ENCODE measurements at regions not wholly inside any gene's neighbourhood (a gene's known extent, or its start where the extent isn't known, plus 50 kb on each side); places are given as distances from the start of the nearest gene placed in this dataset.
"Not testable (repeated sequence)": the region's sequence is repeated elsewhere in the genome, so short reads cannot be mapped to it uniquely, and the experiment has no call there.

- H3K4me2 ChIP-seq (ENCODE audit: insufficient read depth, insufficient read length, low read length): no peak overlapping the region
- H3K14ac ChIP-seq (ENCODE audit: insufficient read depth, low read length): no peak overlapping the region
- Mint-ChIP-seq H3K36me3 (ENCODE audit: insufficient read depth in 1 of 3, low read depth in 3 of 3) (peaks cover 10 to 26% (median 11%) of the 10 kb centered on the region in 3 experiments), H3K4me3 (no peak overlapping the region), H3K4me1 (peaks cover 0 to 2% of the 10 kb centered on the region in 2 experiments; a peak in 1 of 4 replicates), H3K9me3 (peaks cover 33 to 34% of the 10 kb centered on the region in 2 experiments), H3K27me3 (ENCODE audit: low read depth) (peaks cover 5% of the 10 kb centered on the region), H3K27ac (no peak overlapping the region)
- H4K5ac ChIP-seq (ENCODE audit: insufficient read length, low read depth, low read length): no peak overlapping the region
- H4K8ac ChIP-seq (replicated peaks; ENCODE audit: insufficient read length, low read depth, low read length): no peak overlapping the region
- no peak overlapping the region for H2BK12ac ChIP-seq (ENCODE audit: insufficient read length, low read depth, low read length)
- no peak overlapping the region for H3K56ac ChIP-seq (ENCODE audit: insufficient read length, low read depth, low read length)
- H3K79me2 ChIP-seq (ENCODE audit: insufficient read depth, low read length): no peaks in the 10 kb centered on the region
- H3K23me2 ChIP-seq (ENCODE audit: insufficient read length, low read depth, low read length, poor library complexity, severe bottlenecking): no peaks in the 10 kb centered on the region
- no peak overlapping the region for H3T11ph ChIP-seq (ENCODE audit: low read length)
- H2BK15ac ChIP-seq (ENCODE audit: low read depth, low read length): no peak overlapping the region
- H2BK5ac ChIP-seq (ENCODE audit: insufficient read length, low read length): no peak overlapping the region
- no peaks in the 10 kb centered on the region for H4K20me1 ChIP-seq (ENCODE audit: control insufficient read depth, insufficient read depth, insufficient read length)
- H2AK5ac ChIP-seq (ENCODE audit: insufficient read length, low read length): no peak overlapping the region
- no peak for DNase-seq
- no peak overlapping the region for H3K4ac ChIP-seq (ENCODE audit: low read depth, low read length)
- no peak overlapping the region for H2BK120ac ChIP-seq (ENCODE audit: low read depth, low read length, poor library complexity, severe bottlenecking)
- no peaks in the 10 kb centered on the region for H3K9me3 ChIP-seq (ENCODE audit: control insufficient read depth, low read depth, low read length)
- no peak overlapping the region for H3K23ac ChIP-seq (ENCODE audit: insufficient read length, low read depth, low read length)
- TF ChIP-seq, protein P1, sequence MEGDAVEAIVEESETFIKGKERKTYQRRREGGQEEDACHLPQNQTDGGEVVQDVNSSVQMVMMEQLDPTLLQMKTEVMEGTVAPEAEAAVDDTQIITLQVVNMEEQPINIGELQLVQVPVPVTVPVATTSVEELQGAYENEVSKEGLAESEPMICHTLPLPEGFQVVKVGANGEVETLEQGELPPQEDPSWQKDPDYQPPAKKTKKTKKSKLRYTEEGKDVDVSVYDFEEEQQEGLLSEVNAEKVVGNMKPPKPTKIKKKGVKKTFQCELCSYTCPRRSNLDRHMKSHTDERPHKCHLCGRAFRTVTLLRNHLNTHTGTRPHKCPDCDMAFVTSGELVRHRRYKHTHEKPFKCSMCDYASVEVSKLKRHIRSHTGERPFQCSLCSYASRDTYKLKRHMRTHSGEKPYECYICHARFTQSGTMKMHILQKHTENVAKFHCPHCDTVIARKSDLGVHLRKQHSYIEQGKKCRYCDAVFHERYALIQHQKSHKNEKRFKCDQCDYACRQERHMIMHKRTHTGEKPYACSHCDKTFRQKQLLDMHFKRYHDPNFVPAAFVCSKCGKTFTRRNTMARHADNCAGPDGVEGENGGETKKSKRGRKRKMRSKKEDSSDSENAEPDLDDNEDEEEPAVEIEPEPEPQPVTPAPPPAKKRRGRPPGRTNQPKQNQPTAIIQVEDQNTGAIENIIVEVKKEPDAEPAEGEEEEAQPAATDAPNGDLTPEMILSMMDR (conservative IDR thresholded peaks at IDR 0.05): peak; percentile 33; the same call in 2 of the 3 replicates
- no peaks in the 10 kb centered on the region; the same call in 1 of the 2 replicates for H3K4me1 ChIP-seq (ENCODE audit: insufficient read depth, low read length)
- no CpG with 5 or more reads among the region's 14 CpGs for WGBS (ENCODE audit: extremely low coverage, insufficient read length, low lambda C conversion rate)
- no peaks in the 10 kb centered on the region for H3K27me3 ChIP-seq (ENCODE audit: insufficient read depth, low read length)
- H3K18ac ChIP-seq (ENCODE audit: insufficient read length, low read depth, low read length): no peak overlapping the region
- no peak overlapping the region for H3K9ac ChIP-seq (ENCODE audit: extremely low read depth, insufficient read length, low read length)
- H3K79me1 ChIP-seq (ENCODE audit: insufficient read depth, low read depth, low read length, poor library complexity, severe bottlenecking): no peaks in the 10 kb centered on the region
- H4K91ac ChIP-seq (ENCODE audit: insufficient read length, low read depth, low read length): no peak overlapping the region
- H3K27ac ChIP-seq (ENCODE audit: insufficient read length, low read depth, low read length): no peak overlapping the region
- H2BK20ac ChIP-seq (ENCODE audit: low read depth, low read length, poor library complexity, severe bottlenecking): no peak overlapping the region
- no peak overlapping the region for H2AFZ ChIP-seq (ENCODE audit: low read length)
Observed at GRCh38 chr4:57303012-57303751, 193.0 kb upstream of the IGFBP7 start.

- H2BK5ac ChIP-seq (ENCODE audit: insufficient read length, low read length); H3K23ac ChIP-seq (ENCODE audit: insufficient read length, low read depth, low read length); DNase-seq; H2BK20ac ChIP-seq (ENCODE audit: low read depth, low read length, poor library complexity, severe bottlenecking); H2AK5ac ChIP-seq (ENCODE audit: insufficient read length, low read length); H3K9ac ChIP-seq (ENCODE audit: extremely low read depth, insufficient read length, low read length); H2AFZ ChIP-seq (ENCODE audit: low read length); H3K14ac ChIP-seq (ENCODE audit: insufficient read depth, low read length); H3K9me3 ChIP-seq (ENCODE audit: control insufficient read depth, low read depth, low read length); H3K56ac ChIP-seq (ENCODE audit: insufficient read length, low read depth, low read length); H3K27ac ChIP-seq (ENCODE audit: insufficient read length, low read depth, low read length); H3K18ac ChIP-seq (ENCODE audit: insufficient read length, low read depth, low read length); H3K27ac Mint-ChIP-seq; H2BK120ac ChIP-seq (ENCODE audit: low read depth, low read length, poor library complexity, severe bottlenecking); H4K91ac ChIP-seq (ENCODE audit: insufficient read length, low read depth, low read length); H4K20me1 ChIP-seq (ENCODE audit: control insufficient read depth, insufficient read depth, insufficient read length); H3K23me2 ChIP-seq (ENCODE audit: insufficient read length, low read depth, low read length, poor library complexity, severe bottlenecking); H3K4me2 ChIP-seq (ENCODE audit: insufficient read depth, insufficient read length, low read length); H3K27me3 Mint-ChIP-seq (ENCODE audit: low read depth); H2BK15ac ChIP-seq (ENCODE audit: low read depth, low read length); H4K5ac ChIP-seq (ENCODE audit: insufficient read length, low read depth, low read length); H4K8ac ChIP-seq (replicated peaks; ENCODE audit: insufficient read length, low read depth, low read length); H3K4ac ChIP-seq (ENCODE audit: low read depth, low read length); H3K4me1 Mint-ChIP-seq; H3K4me1 ChIP-seq (ENCODE audit: insufficient read depth, low read length); H3K79me1 ChIP-seq (ENCODE audit: insufficient read depth, low read depth, low read length, poor library complexity, severe bottlenecking); H3K27me3 ChIP-seq (ENCODE audit: insufficient read depth, low read length); H2BK12ac ChIP-seq (ENCODE audit: insufficient read length, low read depth, low read length); H3K79me2 ChIP-seq (ENCODE audit: insufficient read depth, low read length); H3T11ph ChIP-seq (ENCODE audit: low read length); H3K4me3 Mint-ChIP-seq: not testable (repeated sequence)
- peaks cover 36% of the 10 kb centered on the region in 2 experiments for H3K9me3 Mint-ChIP-seq
- WGBS (ENCODE audit: extremely low coverage, insufficient read length, low lambda C conversion rate): no CpG with 5 or more reads among the region's 23 CpGs
- H3K36me3 Mint-ChIP-seq (ENCODE audit: insufficient read depth in 1 of 3, low read depth in 3 of 3): peaks cover 10 to 26% (median 11%) of the 10 kb centered on the region in 3 experiments
Observed at GRCh38 chr4:57300300-57300699, 190.1 kb upstream of the IGFBP7 start.
